ENCODE measurements at regions not wholly inside any gene's neighbourhood (a gene's known extent, or its start where the extent isn't known, plus 50 kb on each side); places are given as distances from the start of the nearest gene placed in this dataset.
"Not testable (repeated sequence)": the region's sequence is repeated elsewhere in the genome, so short reads cannot be mapped to it uniquely, and the experiment has no call there.

DNA sequence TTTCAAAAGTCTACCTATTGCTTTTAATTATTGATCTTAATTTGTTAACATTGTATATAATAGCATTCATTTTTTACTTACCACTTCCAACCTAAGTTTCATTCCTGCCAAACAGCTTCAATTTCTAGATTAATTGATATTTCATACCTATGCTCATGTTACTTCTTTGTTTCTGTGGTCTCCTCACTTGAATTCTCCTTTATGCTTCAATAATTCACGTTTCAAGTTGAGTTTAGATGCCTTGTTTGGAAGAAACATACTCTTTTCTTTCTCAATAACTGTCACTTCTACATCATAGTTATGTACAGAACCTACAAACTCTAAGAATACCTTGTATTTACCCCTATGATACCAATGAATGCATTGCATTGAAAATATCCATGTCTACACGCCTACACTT is 862.2 kb upstream of the LRATD1 start:
- DNase-seq, result no peak

DNA sequence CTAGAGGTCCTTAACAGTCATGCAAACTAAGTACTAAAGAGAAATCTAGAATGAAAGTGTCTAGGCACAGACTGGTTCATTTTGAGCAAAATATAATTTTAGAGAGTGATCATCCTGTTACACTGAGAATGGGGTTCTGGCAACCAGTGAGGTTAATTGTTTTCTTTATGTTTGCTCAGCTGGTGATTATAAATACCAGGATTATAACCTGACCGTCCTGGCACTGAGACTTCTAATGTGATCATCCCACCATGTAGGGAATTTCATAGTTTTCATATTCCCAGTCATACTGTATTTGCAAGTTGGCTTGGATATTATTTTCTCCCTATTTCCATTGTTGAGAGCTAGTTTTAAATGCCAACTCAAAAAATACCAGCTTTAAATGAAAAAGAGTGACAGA is 852.5 kb upstream of the LRATD1 start:
- no peak for DNase-seq

DNA sequence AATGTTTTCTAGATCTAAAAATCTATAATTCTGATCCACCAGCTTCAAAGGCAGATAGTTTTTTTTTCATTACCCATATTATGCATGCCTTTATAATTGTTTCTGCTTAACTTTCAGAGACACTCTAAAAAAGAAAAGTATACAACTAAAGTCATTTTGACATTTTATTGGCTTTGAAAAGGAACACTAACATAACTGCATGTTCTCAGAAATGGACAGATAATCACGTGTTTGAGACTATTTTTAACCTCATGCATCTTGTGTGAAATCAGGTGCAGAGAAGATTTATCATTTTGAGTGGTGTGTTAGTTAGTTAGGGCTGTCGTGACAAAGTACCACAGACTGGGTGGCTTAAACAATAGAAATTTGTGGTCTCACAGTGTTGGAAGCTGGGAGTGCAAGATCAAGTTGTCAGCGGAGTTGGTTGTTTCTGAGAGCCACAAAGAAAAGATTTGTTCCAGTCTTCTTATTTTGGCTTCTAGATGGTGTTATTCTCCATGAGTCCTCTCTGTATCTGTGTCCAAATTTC is 841.4 kb upstream of the LRATD1 start:
- DNase-seq, result no peak

DNA sequence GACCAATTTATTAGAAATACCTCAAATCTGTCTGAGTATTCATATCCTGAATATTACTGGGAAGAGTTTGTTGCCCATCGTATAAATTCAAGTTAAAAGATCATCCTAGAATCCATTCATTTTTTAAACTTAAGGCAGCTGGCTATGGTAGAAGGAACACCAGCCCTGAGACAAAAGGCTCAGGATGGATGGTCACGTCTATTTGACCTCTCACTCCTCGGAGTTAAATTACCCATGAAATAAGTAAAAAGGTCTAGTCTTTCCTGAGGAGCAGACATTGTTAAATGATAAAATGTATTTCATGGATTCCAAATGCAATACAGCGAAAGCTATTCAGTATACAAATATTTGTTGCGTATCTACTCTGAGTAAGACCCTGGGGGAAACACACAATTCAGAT is 826.0 kb upstream of the LRATD1 start:
- no peak for DNase-seq

DNA sequence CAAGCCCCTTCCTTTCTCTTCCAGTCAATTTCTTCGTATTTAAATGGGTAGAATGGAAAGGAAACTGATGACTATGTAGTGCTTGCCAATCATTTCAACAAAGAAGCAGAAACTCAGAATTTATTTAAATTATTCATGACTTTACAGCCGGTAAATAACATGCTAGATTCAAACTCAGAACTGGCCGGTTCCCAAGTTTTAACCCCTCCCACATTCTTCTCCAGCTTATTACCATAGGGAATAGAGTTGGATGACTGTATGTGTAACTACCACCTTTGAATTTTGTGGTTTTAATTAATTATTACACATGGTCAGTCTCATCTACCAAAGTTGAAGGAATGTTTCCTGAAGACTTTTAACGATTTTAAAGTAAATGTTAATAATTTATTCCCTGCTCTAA is 819.3 kb upstream of the LRATD1 start:
- DNase-seq, result no peak

DNA sequence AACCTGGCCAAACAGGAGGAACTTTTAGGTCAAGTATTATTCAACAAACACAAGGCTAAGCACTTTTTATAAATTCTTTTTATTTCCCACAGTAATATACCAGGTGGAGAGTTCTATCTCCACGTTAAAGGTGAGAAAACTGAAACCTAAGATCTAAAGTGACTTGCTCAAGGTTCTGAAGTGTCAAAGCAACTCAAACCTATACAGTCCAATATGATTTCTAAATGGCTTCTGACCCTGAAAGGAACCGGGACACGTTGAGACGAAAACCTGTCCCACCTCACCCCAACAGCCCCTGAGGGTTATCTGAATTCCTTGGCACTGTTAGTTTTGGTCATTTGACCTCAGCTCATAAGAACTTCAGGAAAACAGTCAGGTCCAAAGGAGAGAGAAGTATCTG is 814.5 kb upstream of the LRATD1 start:
- DNase-seq, result no peak

DNA sequence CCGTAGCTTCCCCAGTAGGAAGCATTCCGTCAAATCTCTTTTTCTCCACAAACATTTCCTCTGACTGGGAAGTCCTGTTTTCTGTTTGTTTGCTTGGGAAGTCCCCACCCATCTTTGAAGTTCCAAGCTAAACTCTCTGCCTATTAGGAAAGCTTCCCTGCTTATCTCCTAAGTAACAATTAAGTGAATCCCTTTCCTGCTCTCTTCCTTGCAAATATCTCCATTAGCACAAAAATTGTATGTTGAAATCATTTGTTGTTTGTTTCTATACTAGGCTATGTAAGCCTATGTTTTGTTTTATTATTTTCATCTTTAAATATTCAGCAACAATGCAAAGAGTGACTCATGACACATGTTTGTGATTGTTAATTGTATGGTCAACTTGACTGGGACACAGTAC is 812.6 kb upstream of the LRATD1 start:
- DNase-seq, result no peak

DNA sequence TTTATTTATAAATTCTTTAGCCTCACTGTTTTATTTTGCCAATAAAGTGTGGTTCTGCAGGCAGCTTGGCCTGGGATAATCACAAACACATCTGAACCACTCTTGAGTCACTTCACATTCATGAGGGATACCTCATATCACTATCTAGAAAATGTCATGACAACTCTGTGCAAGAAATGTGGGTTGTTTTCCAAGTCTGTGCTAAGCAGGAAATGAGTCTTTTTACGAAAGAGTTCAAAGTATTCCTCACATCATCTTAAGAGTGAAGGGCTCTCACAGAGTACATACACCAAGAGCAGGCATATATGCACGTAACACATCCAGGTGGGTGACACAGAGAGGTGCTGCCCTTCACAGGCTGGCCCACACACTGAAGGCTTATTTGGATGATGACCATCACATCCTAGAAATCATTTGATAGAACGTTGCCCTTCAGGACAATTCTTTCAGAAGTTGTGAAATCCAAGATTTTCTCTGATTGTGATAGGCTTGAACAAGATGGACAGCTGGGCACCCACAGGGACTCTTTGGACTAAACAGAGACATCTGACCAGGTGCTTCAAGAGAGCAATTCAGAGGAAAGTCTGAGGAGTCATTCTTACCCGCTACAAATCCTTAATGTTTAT is 811.1 kb upstream of the LRATD1 start:
- DNase-seq, result no peak

DNA sequence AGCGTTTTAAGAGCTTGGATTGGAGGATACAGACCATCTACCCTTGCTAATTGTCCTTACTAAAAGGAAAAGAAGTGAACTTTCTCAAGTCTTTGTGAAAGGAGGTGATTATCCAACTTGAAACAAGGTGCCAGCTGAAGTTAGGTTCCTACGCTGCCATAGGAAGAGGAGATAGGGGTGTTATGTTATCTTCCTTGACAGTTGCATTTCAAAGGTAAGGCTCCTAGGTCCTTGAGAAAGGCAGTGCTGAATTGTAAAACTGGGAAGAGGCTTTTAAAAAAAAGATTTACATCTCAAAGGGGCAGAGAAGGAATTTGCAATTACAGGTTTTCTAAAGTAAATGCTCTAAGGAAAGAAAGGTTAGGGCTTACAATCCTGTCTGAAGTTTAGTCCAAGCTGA is 810.2 kb upstream of the LRATD1 start:
- no peak for DNase-seq

DNA sequence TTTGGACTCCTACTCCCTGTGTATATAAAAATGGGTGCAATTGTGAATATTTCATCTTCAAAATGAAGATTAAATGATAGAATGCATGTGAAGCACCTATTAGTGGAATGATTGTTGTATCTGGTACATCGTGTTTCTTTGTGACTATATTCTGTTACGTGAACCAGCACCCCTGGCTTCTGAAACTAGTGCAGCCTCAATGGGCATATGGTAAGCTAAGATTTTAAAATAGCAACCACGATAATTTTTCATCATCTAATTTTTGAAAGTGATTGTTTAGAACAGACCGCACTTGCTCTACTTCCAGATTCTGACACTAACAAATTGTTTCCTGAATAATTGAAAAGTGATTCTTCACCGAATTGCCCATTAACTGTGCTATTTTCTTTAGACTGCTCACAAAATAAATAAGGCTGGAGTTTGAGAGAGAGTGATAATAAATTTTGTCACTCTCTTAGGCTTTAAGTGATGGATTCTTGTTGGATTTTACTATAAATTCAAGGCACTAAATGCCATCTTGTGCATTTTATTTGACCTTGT is 806.1 kb upstream of the LRATD1 start:
- DNase-seq, result no peak

DNA sequence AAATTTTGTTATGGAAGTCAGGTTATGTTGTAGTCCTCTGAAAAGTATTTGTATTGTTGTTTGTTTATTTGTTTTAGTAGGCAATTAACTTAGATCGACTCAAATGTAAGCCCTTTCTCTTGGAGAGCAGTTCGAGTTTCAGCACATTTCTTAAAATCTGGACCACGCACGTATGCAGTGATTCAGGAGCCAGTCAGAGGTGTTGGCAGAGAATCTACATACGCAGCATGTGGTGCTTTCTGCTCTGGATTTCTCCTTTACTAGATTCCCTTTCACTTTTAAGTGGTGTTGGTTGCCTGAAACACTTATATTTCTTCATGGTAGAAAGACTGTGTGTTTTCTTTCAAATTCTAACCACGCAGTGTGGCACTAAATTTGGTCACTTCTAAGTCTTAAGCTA is 773.9 kb upstream of the LRATD1 start:
- no peak for DNase-seq

DNA sequence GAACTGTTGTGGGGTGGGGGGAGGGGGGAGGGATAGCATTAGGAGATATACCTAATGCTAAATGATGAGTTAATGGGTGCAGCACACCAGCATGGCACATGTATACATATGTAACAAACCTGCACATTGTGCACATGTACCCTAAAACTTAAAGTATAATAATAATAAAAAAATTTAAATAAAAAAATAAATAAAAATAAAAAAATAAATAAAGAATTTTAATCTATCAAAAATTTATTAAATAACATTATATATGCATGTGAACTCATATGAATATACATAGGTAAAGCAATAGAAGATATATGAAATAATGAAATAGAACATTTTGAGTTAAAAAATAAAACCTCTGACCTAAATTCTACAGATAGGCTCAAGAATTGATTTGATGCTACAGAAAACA is 764.2 kb upstream of the LRATD1 start:
- not testable (repeated sequence) for DNase-seq

DNA sequence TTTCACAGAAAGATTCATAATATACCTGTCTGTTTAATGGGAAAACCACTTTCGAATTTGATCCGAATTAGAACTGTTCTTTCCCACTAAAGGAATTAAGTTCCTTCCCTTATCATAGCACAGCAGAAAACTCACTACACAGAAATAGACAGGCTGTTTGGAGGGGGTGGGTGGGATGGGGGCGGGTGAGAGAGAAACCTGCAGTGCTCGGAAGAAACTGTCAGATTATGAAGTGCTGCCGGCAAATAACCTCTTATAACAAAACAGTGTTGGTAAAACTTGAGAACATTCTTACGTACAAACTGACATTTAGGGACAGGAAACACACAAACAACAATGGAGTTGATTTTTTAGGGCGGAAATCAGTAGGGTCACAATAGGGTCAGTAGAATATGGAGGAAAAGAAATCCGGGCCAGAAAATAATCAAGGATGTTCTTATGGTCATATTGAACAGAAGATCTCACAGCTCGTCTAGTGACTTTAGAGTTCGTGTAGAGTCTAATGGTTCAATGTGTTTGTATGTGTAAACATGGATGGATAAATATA is 756.0 kb upstream of the LRATD1 start:
- DNase-seq, result no peak

DNA sequence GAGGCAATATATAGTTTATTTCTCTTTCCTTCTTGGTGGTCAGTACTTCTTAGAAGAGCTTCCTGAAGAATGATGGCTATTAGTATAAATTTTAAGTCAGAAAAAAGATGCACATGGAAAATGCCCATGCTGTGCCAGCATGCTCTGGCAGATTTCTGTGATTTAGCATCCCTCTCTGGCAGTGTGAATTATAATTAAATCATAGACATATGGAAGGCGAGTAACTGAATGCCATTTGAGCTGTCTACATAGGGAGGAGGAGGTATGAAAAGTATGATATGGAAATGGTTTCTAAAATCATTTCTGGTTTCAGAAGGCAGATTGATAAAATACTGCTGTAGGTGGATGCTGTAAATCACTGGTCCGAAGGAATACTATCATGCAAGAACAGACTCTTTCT is 754.9 kb upstream of the LRATD1 start:
- no peak for DNase-seq

DNA sequence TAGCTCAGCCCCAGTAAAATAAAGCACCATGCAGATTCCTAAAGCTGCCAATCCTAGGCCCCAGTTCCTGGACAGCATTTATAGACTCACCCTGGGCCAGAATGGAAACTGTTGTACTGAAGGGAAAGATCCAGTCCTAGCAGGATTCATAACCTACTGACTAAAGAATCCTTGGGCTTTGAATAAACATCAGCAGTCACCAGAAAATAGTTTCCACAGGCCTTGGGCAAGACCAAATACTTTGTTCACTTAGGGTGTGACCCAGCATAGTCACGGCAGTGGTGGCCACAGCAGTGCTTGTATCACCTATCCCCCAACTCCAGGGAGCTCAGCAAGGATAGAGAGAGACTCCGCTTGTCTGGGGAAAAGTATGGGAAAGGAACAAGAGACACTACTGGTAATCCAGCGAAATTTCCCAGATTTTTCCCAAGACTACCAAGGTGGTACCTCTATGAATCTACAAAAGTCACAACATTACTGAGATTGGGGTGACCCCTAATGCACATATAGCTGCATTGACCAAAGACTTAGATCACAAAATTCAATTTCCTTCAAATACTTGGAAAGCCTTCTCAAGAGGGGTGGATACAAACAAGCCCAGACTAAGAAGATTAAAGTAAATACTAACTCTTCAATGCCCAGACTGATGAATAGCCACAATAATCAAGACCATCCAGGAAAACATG is 748.1 kb upstream of the LRATD1 start:
- no peak for DNase-seq

DNA sequence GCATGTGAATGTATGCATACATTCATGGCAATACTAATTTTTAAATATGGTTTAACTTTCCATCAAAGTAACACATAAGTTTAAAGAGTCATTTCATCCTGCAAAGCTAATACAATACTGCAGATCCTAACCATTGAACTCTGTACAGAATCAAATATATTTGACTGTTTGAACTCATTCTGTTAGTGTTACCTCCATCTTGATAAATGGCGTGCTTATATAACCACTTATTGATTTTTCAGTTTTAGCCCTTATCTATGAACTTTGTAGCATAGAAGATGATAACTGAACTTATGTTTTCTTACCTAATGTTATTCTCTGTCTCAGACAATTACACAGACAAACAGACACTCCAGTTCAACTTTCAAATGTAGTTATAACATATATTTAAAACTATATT is 731.0 kb upstream of the LRATD1 start:
- no peak for DNase-seq

DNA sequence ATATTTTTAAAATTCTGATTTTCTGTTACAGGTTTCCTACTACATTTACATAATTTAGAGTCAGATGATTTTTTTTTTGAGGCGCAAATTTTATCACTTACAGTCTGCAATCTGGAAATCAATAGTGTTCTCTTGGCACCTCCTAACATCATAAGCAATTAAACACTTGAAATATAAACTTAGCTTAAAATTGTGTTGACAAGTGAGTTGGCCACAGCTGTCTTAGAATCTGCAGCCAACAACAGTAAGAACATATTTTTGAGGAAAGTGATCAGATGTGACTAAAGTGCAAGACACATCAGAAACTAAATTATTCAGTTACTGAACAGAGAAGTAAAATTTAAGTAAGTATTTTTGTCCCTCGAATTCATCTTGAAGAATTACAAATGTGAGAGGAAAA is 726.7 kb upstream of the LRATD1 start:
- no peak for DNase-seq

DNA sequence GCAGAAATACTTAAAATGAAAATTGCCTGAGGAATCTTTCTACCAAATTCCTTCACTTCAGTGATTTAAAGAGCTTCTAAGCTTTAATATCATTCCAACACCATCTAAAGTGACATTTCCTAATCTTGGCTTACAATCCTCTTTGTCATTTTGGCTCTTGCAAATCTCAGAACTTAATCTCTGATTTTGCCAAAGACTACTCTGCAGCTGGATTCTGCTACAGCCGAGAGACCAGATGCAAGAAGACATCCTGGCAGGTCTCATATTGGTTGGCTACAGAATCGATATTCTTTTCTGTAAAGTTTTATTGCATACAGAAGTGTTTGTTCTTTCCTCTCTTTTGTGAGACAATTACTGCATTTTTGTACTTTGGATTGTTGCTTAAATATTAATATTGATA is 716.5 kb upstream of the LRATD1 start:
- no peak for DNase-seq

DNA sequence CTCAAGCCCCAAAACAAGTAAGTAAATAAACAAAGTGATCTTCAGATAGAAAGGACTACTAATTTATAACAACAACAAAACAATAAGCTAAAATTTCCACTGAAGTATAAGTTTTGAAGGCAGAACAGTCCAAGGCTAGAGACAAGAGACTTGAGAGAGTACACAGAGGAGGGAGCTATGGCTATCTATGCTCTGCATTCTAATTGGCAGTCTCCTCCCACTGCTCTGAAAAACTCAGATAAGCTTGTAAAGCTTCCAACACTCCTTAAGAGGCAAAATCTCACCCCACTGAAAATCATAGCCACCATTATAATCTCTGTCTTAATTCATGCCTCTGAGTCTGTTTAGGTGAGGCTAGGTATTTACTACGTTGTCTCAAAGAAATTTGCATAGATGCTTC is 714.6 kb upstream of the LRATD1 start:
- no peak for DNase-seq

DNA sequence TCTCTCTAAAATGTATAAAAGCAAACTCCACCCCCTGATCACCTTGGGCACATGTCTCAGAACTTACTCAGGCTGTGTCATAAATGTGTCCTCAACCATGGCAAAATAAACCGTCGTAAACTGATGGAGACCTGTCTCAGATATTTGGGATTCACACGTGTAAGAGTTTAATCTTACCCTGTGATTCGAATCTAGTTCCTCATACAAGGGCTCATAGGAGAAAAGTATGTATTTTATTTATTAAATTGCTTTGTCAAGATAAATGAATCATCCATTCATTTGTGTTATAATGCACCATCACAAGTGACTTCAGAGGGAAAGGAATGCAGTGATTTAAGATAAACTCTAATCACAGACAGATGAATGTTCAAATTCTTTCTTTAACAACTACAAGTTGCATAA is 712.5 kb upstream of the LRATD1 start:
- DNase-seq, result no peak

DNA sequence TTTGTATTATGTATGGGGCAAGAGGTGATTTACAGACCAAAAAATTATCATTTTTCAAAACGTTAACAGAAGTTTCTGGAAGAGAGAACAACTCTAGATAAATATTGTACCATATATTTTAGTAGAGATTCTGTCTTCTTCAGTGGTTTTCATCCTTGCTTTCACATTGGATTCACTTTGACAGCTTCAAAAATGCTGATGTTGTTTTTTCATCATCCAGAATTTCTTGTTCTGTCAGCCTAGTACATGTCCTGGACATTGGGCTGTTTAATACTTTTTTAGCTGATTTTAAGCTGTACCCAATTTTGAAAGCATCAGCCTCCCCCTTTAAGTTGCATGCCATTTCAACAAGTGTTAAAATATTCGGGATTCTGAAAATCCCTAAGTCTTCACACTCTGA is 711.3 kb upstream of the LRATD1 start:
- DNase-seq, result no peak

DNA sequence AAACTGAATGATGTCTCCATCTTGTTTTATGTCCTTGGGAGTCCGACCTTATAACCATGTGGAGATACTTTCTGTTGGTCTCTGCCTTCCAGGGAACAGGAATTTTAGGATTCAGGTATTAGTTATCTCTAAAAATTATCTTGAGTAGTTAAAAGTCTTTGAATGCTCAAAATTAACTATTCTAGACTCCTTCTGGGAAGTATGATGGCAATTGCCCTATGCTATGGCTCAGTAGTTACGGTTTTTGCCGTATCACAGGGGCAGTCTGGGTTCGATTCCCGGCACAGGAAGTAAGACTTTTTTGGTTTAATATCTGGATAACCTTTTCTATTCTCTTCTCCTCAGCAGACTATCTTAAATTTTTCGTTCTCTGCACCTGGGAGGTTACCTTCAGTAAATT is 708.7 kb upstream of the LRATD1 start:
- no peak for DNase-seq

DNA sequence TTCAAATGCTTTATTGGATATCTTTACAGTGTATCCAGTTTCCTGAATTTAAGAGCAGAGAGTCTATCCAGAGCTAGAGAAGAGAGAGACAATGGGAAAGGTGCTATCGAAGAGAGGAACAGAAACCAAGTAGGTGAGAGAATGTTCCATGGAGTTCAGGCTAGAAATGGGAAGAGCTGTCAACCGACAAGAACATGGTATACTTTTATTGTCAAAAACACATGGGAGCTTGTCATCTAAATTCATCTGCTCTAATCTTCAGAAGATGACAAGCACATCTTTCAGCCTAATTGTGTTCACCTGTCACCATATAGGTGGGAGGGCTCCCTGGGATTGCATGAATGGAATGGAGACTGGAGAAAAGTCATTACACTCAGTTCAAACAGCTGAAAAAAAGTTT is 690.4 kb upstream of the LRATD1 start:
- no peak for DNase-seq

DNA sequence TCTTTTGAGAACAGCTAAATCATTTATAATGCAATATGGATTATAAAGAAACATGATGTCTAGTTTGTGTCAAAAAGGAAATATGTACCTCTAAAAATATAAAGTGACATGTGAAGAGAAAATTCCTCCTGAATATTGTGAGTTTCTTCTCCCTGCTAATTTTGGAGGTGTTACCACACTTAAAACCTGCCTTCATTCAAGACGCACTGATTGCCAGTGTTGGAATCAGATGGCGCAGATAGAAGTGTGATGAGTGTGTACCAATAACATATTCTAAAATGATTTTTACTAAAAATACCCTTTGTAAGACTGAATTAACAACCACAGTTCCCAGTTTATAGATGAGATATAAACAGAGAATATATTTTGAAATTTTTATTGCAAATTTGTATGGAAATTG is 681.8 kb upstream of the LRATD1 start:
- DNase-seq, result no peak

Data from bone marrow (tissue), 2 donors.